Endothelial cell of umbilical vein (primary cell): ENCODE measurements at regions not wholly inside any gene's neighbourhood (a gene's known extent, or its start where the extent isn't known, plus 50 kb on each side); places are given as distances from the start of the nearest gene placed in this dataset.

Source experiments
- BruUV-seq: library from RNA; stranded (reverse); fragments of 400-500 nt; replicated peaks from 2 replicates; lab custom pipeline; 2021; lab: Mats Ljungman, UMichigan
- CTCF ChIA-PET: fragments of 300-600, 350-600 bp; sonication (Branson Sonifier 250); formaldehyde crosslinking; loops from one replicate; lab custom pipeline; 2021; ENCODE audit warnings: antibody characterized with exemption, inconsistent platforms; lab: Charles Lee
- POLR2A ChIA-PET: fragments of 300-600, 350-600 bp; sonication (Branson Sonifier 250); formaldehyde crosslinking; loops from one replicate; lab custom pipeline; 2021; ENCODE audit warnings: antibody characterized with exemption, inconsistent platforms; lab: Charles Lee
- DNase-seq: peaks from one replicate; pipeline ENCODE4 v3.0.0-alpha.2; 2011; ENCODE audit warnings: low read depth, low spot score
- FAIRE-seq: peaks from 2 replicates; lab custom pipeline; 2011; peaks lifted over from hg19 to GRCh38; lab: Jason Lieb, UNC
- H2AFZ ChIP-seq: 2 replicates; pipeline ENCODE4 v1.6.0; 2012; ENCODE audit warnings: low read depth, low read length, control low read depth, inconsistent platforms
- H3K27ac ChIP-seq: 2 replicates; pipeline ENCODE4 v1.5.1; 2011; ENCODE audit warnings: low read depth, mild to moderate bottlenecking, control low read depth, low read length, moderate library complexity; ENCODE audit not compliant: insufficient read depth
- H3K27me3 ChIP-seq, 2 experiments: 2 replicates each; pipeline versions ENCODE4 v1.6.0 to v1.6.1; 2011; ENCODE audit warnings: low read length in 2 of 2, mixed read lengths in 1 of 2; ENCODE audit not compliant: control insufficient read depth in 2 of 2, insufficient read depth in 2 of 2
- H3K36me3 ChIP-seq, 2 experiments: 2 replicates in 1 of 2; 3 replicates in 1 of 2; pipeline ENCODE4 v1.5.1; 2011; ENCODE audit warnings: low read length in 2 of 2, mild to moderate bottlenecking in 1 of 2, moderate library complexity in 1 of 2; ENCODE audit not compliant: control insufficient read depth in 2 of 2, insufficient read depth in 2 of 2; ENCODE audit errors: extremely low read depth in 1 of 2
- H3K4me1 ChIP-seq: 3 replicates; pipeline ENCODE4 v1.5.1; 2011; ENCODE audit warnings: mild to moderate bottlenecking, low read length; ENCODE audit not compliant: control insufficient read depth, insufficient read depth; ENCODE audit errors: extremely low read depth
- H3K4me2 ChIP-seq: 2 replicates; pipeline ENCODE4 v1.6.1; 2011; ENCODE audit warnings: low read length, control low read depth, mixed read lengths; ENCODE audit not compliant: insufficient read depth
- H3K4me3 ChIP-seq, 3 experiments: fragments of 200-600 bp in 1 of 3; sonication (generic), shearing (Covaris generic) in 1 of 3; replicated peaks in 1 of 3; 2 replicates each; pipeline ENCODE4 v1.5.1; 2011 to 2016; ENCODE audit warnings: control low read depth in 3 of 3, low read length in 3 of 3, mild to moderate bottlenecking in 2 of 3, inconsistent platforms in 1 of 3, low read depth in 1 of 3, moderate library complexity in 1 of 3; ENCODE audit not compliant: insufficient read depth in 1 of 3
- H3K79me2 ChIP-seq: 2 replicates; pipeline ENCODE4 v1.6.0; 2012; ENCODE audit warnings: low read length, inconsistent platforms; ENCODE audit not compliant: control insufficient read depth, insufficient read depth
- H3K9ac ChIP-seq: replicated peaks from 2 replicates; pipeline ENCODE3; 2011; ENCODE audit warnings: low read length, control low read depth; ENCODE audit not compliant: insufficient read depth; ENCODE audit errors: extremely low read depth
- H3K9me1 ChIP-seq: replicated peaks from 3 replicates; pipeline ENCODE4 v1.6.0; 2011; ENCODE audit warnings: mild to moderate bottlenecking, low read length; ENCODE audit not compliant: control insufficient read depth, insufficient read depth; ENCODE audit errors: extremely low read depth
- H3K9me3 ChIP-seq: replicated peaks from 2 replicates; pipeline ENCODE4 v1.5.1; 2012; ENCODE audit warnings: low read length, inconsistent platforms; ENCODE audit not compliant: control insufficient read depth, insufficient read depth
- H4K20me1 ChIP-seq: replicated peaks from 2 replicates; pipeline ENCODE3; 2011; ENCODE audit warnings: mild to moderate bottlenecking, low read length; ENCODE audit not compliant: control insufficient read depth, insufficient read depth; ENCODE audit errors: extremely low read depth
- EZH2 ChIP-seq: IDR thresholded peaks from 2 replicates; pipeline ENCODE4 v1.6.1; 2012; ENCODE audit warnings: borderline replicate concordance, low read depth, mild to moderate bottlenecking, moderate library complexity, low read length, inconsistent platforms; ENCODE audit not compliant: severe bottlenecking
- FOS ChIP-seq: IDR thresholded peaks from 2 replicates; pipeline ENCODE4 v1.6.1; 2011; ENCODE audit warnings: mild to moderate bottlenecking, low read length, moderate library complexity, borderline replicate concordance; ENCODE audit not compliant: insufficient read depth
- GATA2 ChIP-seq: IDR thresholded peaks from 2 replicates; pipeline ENCODE4 v1.7.0; 2011; ENCODE audit warnings: low read depth, mild to moderate bottlenecking, moderate library complexity, mixed read lengths, low read length; ENCODE audit not compliant: insufficient read length, insufficient read depth
- JUN ChIP-seq: IDR thresholded peaks from 2 replicates; pipeline ENCODE4 v1.6.1; 2011; ENCODE audit warnings: borderline replicate concordance, low read depth; ENCODE audit not compliant: insufficient read length, insufficient read depth
- MAX ChIP-seq: IDR thresholded peaks from 2 replicates; pipeline ENCODE4 v1.6.1; 2011; ENCODE audit not compliant: insufficient read depth, insufficient read length
- MYC ChIP-seq: IDR thresholded peaks from one replicate; pipeline ENCODE4 v1.6.1; 2011; ENCODE audit warnings: mild to moderate bottlenecking, low read depth, low read length
- POLR2A ChIP-seq: IDR thresholded peaks from 2 replicates; pipeline ENCODE4 v1.6.1; 2012; ENCODE audit warnings: low read depth, mild to moderate bottlenecking, control low read depth, low read length
- POLR2AphosphoS5 ChIP-seq: IDR thresholded peaks from 2 replicates; pipeline ENCODE4 v1.6.1; 2012; ENCODE audit warnings: low read depth, mild to moderate bottlenecking, control low read depth, low read length, moderate library complexity; ENCODE audit not compliant: insufficient read depth
- dilution Hi-C: fragments of 300-500 bp; cut with MboI; formaldehyde crosslinking; loops from one replicate; pipeline ENCODE4 v1.15.0; 2019; ENCODE audit warnings: low sequenced_read_pairs; ENCODE audit not compliant: extremely low pct_ligation_motif_present
- intact Hi-C: fragments of 100-400 bp; cut with micrococcal nuclease; formaldehyde crosslinking; loops from one replicate; pipeline ENCODE4 v1.10.0; 2022
- TF ChIP-seq, protein P1 (sequence below), 2 donors: IDR thresholded peaks; 1 replicate in 1 of 2; 2 replicates in 1 of 2; pipeline ENCODE4 v1.5.1; 2011; ENCODE audit warnings: low read length in 2 of 2, mild to moderate bottlenecking in 2 of 2, moderate library complexity in 2 of 2, control low read depth in 1 of 2, inconsistent platforms in 1 of 2, low read depth in 1 of 2; ENCODE audit not compliant: insufficient read depth in 1 of 2; ENCODE audit errors: extremely low read depth in 1 of 2

GRCh38 chr17:36833279-36833678, 104.0 kb upstream of the LHX1 start:
- H3K4me1 ChIP-seq: no peaks in the 10 kb centered on the region
- DNase-seq (no peak), FAIRE-seq (no peak)
- H3K27me3 ChIP-seq: peaks cover 3% of the 10 kb centered on the region in 2 experiments
- H4K20me1 ChIP-seq: no peaks in the 10 kb centered on the region
- no peak overlapping the region for H2AFZ ChIP-seq
- H3K9me3 ChIP-seq: no peaks in the 10 kb centered on the region
- H3K9me1 ChIP-seq: no peaks in the 10 kb centered on the region
- POLR2A ChIA-PET: no interaction called here
- H3K27ac ChIP-seq: no peak overlapping the region
- no TSS peak for BruUV-seq
- CTCF ChIA-PET: interaction anchor here (1.3 kb wide), 1 partner anchor 29 kb away, joined by 4 read pairs; no protein-coding TSS in a partner anchor
- no peaks in the 10 kb centered on the region for H3K79me2 ChIP-seq
- no peak overlapping the region for H3K9ac ChIP-seq
- TF ChIP-seq EZH2: no peak
- TF ChIP-seq MAX: no peak
- TF ChIP-seq JUN: no peak
- TF ChIP-seq POLR2A: no peak
- no peak for TF ChIP-seq MYC
- no peak for TF ChIP-seq FOS
- no peak for TF ChIP-seq POLR2AphosphoS5
- TF ChIP-seq, protein P1, sequence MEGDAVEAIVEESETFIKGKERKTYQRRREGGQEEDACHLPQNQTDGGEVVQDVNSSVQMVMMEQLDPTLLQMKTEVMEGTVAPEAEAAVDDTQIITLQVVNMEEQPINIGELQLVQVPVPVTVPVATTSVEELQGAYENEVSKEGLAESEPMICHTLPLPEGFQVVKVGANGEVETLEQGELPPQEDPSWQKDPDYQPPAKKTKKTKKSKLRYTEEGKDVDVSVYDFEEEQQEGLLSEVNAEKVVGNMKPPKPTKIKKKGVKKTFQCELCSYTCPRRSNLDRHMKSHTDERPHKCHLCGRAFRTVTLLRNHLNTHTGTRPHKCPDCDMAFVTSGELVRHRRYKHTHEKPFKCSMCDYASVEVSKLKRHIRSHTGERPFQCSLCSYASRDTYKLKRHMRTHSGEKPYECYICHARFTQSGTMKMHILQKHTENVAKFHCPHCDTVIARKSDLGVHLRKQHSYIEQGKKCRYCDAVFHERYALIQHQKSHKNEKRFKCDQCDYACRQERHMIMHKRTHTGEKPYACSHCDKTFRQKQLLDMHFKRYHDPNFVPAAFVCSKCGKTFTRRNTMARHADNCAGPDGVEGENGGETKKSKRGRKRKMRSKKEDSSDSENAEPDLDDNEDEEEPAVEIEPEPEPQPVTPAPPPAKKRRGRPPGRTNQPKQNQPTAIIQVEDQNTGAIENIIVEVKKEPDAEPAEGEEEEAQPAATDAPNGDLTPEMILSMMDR (IDR thresholded peaks at IDR 0.05; ENCODE audit: extremely low read depth in 1 of 2, insufficient read depth in 1 of 2, low read depth in 1 of 2, low read length in 2 of 2): no peak
- TF ChIP-seq GATA2: no peak
- no peak overlapping the region for H3K4me3 ChIP-seq
- no peak overlapping the region for H3K4me2 ChIP-seq
- intact Hi-C loops: no loop called here
- no peaks in the 10 kb centered on the region for H3K36me3 ChIP-seq
- dilution Hi-C loops: no loop called here
